HG03439 (cell line): ENCODE measurements at regions not wholly inside any gene's neighbourhood (a gene's known extent, or its start where the extent isn't known, plus 50 kb on each side); places are given as distances from the start of the nearest gene placed in this dataset.
"Not testable (repeated sequence)": the region's sequence is repeated elsewhere in the genome, so short reads cannot be mapped to it uniquely, and the experiment has no call there.

Experiments used
- ATAC-seq: cut with Tn5 transposase; IDR thresholded peaks from one replicate; pipeline ENCODE4 v1.9.1; 2021; ENCODE audit warnings: mild to moderate bottlenecking, moderate library complexity; ENCODE audit not compliant: unreplicated experiment

- ATAC-seq: no peak
Observed at GRCh38 chr7:106386958-106387357, 102.2 kb upstream of the NAMPT start.

- no peak for ATAC-seq
Observed at GRCh38 chr7:106384373-106384772, 99.6 kb upstream of the NAMPT start.

- no peak for ATAC-seq
Observed at GRCh38 chr7:106382929-106383328, 98.1 kb upstream of the NAMPT start.

- no peak for ATAC-seq
Observed at GRCh38 chr7:106382129-106382528, 97.3 kb upstream of the NAMPT start.

GRCh38 chr7:106381252-106381651 is 96.5 kb upstream of the NAMPT start:
- no peak for ATAC-seq

- ATAC-seq: no peak
Observed at GRCh38 chr7:106377847-106378361, 93.1 kb upstream of the NAMPT start.

- ATAC-seq: no peak
Observed at GRCh38 chr7:106376026-106376799, 91.4 kb upstream of the NAMPT start.

- ATAC-seq: no peak
Observed at GRCh38 chr7:106375499-106375898, 90.7 kb upstream of the NAMPT start.

- no peak for ATAC-seq
Observed at GRCh38 chr7:106374437-106374836, 89.7 kb upstream of the NAMPT start.

- ATAC-seq: no peak
Observed at GRCh38 chr7:106372595-106373318, 88.0 kb upstream of the NAMPT start.

- ATAC-seq: no peak
Observed at GRCh38 chr7:106372126-106372525, 87.3 kb upstream of the NAMPT start.

GRCh38 chr7:106371629-106372028 is 86.8 kb upstream of the NAMPT start:
- no peak for ATAC-seq

GRCh38 chr7:106370542-106370941 is 85.8 kb upstream of the NAMPT start:
- no peak for ATAC-seq

- no peak for ATAC-seq
Observed at GRCh38 chr7:106369816-106370215, 85.0 kb upstream of the NAMPT start.

GRCh38 chr7:106369352-106369751 is 84.6 kb upstream of the NAMPT start:
- ATAC-seq: no peak

GRCh38 chr7:106367664-106368063 is 82.9 kb upstream of the NAMPT start:
- no peak for ATAC-seq

- no peak for ATAC-seq
Observed at GRCh38 chr7:106367018-106367420, 82.2 kb upstream of the NAMPT start.

- ATAC-seq: peak; percentile 81
Observed at GRCh38 chr7:106365252-106366005, 80.6 kb upstream of the NAMPT start.

- ATAC-seq: not testable (repeated sequence)
Observed at GRCh38 chr7:106362507-106362906, 77.7 kb upstream of the NAMPT start.

- ATAC-seq: no peak
Observed at GRCh38 chr7:106358103-106358663, 73.4 kb upstream of the NAMPT start.

GRCh38 chr7:106357675-106358074 is 72.9 kb upstream of the NAMPT start:
- no peak for ATAC-seq
